ENCODE measurements at regions not wholly inside any gene's neighbourhood (a gene's known extent, or its start where the extent isn't known, plus 50 kb on each side); places are given as distances from the start of the nearest gene placed in this dataset.

GRCh38 chr2:236867441-236868260 lies 218.0 kb upstream of the COPS8 start:
- no peak for DNase-seq (ENCODE audit: low read depth in 2 of 2)

- DNase-seq (ENCODE audit: low read depth in 2 of 2): no peak
Measured at GRCh38 chr2:236870370-236870769, 215.3 kb upstream of the COPS8 start.

- DNase-seq (ENCODE audit: low read depth in 2 of 2): peak; percentile 84 to 98
Measured at GRCh38 chr2:236871500-236872001, 214.1 kb upstream of the COPS8 start.

GRCh38 chr2:236872015-236872414 lies 213.7 kb upstream of the COPS8 start:
- DNase-seq (ENCODE audit: low read depth in 2 of 2): no peak

GRCh38 chr2:236872981-236873380 lies 212.7 kb upstream of the COPS8 start:
- DNase-seq (ENCODE audit: low read depth in 2 of 2): no peak

GRCh38 chr2:236873636-236874035 lies 212.1 kb upstream of the COPS8 start:
- DNase-seq (ENCODE audit: low read depth in 2 of 2): no peak

GRCh38 chr2:236874866-236875481 lies 210.7 kb upstream of the COPS8 start:
- no peak for DNase-seq (ENCODE audit: low read depth in 2 of 2)

- DNase-seq (ENCODE audit: low read depth in 2 of 2): peak; percentile 46 to 95
Measured at GRCh38 chr2:236875906-236876505, 209.7 kb upstream of the COPS8 start.

GRCh38 chr2:236876642-236877041 lies 209.0 kb upstream of the COPS8 start:
- DNase-seq (ENCODE audit: low read depth in 2 of 2): no peak

GRCh38 chr2:236877972-236878371 lies 207.7 kb upstream of the COPS8 start:
- DNase-seq (ENCODE audit: low read depth in 2 of 2): no peak

- peak; percentile 30 to 74 for DNase-seq (ENCODE audit: low read depth in 2 of 2)
Measured at GRCh38 chr2:236879416-236879963, 206.2 kb upstream of the COPS8 start.

GRCh38 chr2:236882074-236882473 lies 203.6 kb upstream of the COPS8 start:
- no peak for DNase-seq (ENCODE audit: low read depth in 2 of 2)

- no peak for DNase-seq (ENCODE audit: low read depth in 2 of 2)
Measured at GRCh38 chr2:236882930-236883329, 202.8 kb upstream of the COPS8 start.

GRCh38 chr2:236883819-236884218 lies 201.9 kb upstream of the COPS8 start:
- DNase-seq (ENCODE audit: low read depth in 2 of 2): no peak

- DNase-seq (ENCODE audit: low read depth in 2 of 2): no peak
Measured at GRCh38 chr2:236884569-236885175, 201.0 kb upstream of the COPS8 start.

GRCh38 chr2:236886456-236886855 lies 199.2 kb upstream of the COPS8 start:
- DNase-seq (ENCODE audit: low read depth in 2 of 2): no peak

GRCh38 chr2:236887531-236887930 lies 198.2 kb upstream of the COPS8 start:
- DNase-seq (ENCODE audit: low read depth in 2 of 2): peak; percentile 51 to 76

GRCh38 chr2:236887953-236888793 lies 197.5 kb upstream of the COPS8 start:
- no peak for DNase-seq (ENCODE audit: low read depth in 2 of 2)

- DNase-seq (ENCODE audit: low read depth in 2 of 2): peak; percentile 66 to 86
Measured at GRCh38 chr2:236888794-236889780, 196.6 kb upstream of the COPS8 start.

Data from lung microvascular endothelial cell (primary cell).